Adrenal gland (tissue), 9 donors: ENCODE measurements at regions not wholly inside any gene's neighbourhood (a gene's known extent, or its start where the extent isn't known, plus 50 kb on each side); places are given as distances from the start of the nearest gene placed in this dataset.

Experiments used
- DNase-seq, 7 donors: peaks; one replicate each; pipeline ENCODE4 v3.0.0-alpha.2; 2019 to 2020
- H3K27ac ChIP-seq, 5 donors: fragments of 200-600 bp; sonication (generic) in 4 of 5; 1 replicate in 3 of 5; 2 replicates in 2 of 5; pipeline versions ENCODE4 v1.5.1 to v1.8.0; 2016 to 2020; ENCODE audit warnings: mild to moderate bottlenecking in 1 of 5
- H3K27me3 ChIP-seq: fragments of 200-600 bp; 2 replicates; pipeline ENCODE4 v1.8.0; 2021
- H3K36me3 ChIP-seq, 2 donors: fragments of 200-600 bp; replicated peaks in 1 of 2; 1 replicate in 1 of 2; 2 replicates in 1 of 2; pipeline versions ENCODE4 v1.5.1 to v1.8.0; 2018 to 2022
- H3K4me1 ChIP-seq, 2 donors: fragments of 200-600 bp; replicated peaks in 1 of 2; 1 replicate in 1 of 2; 2 replicates in 1 of 2; pipeline versions ENCODE4 v1.5.1 to v1.8.0; 2018 to 2021
- H3K4me3 ChIP-seq, 4 donors: fragments of 200-600 bp; sonication (generic) in 3 of 4; one replicate each; pipeline ENCODE4 v1.5.1; 2016 to 2018
- H3K9me3 ChIP-seq, 3 donors: fragments of 200-600 bp; sonication (generic) in 1 of 3; replicated peaks in 1 of 3; 1 replicate in 2 of 3; 2 replicates in 1 of 3; pipeline versions ENCODE4 v1.5.1 to v1.8.0; 2016 to 2021
- POLR2A ChIP-seq, 2 donors: fragments of 450-650 bp; IDR thresholded peaks; one replicate each; pipeline ENCODE4 v1.6.1; 2017; ENCODE audit warnings: antibody characterized with exemption in 2 of 2, mild to moderate bottlenecking in 2 of 2, moderate library complexity in 1 of 2
- WGBS, 4 donors: extraction: QIAGEN DNeasy Blood & Tissue Kit in 2 of 4; methylation state at CpG; one replicate each; pipeline versions ENCODE4 v1.1.5 to v1.1.7; 2013 to 2017; 5-methylcytosine and 5-hydroxymethylcytosine counted together
- intact Hi-C, 2 donors: fragments of 100-400 bp; cut with DNase I; formaldehyde crosslinking; loops; one replicate each; pipeline versions ENCODE4 v1.14.1 to v1.15.0; 2022 to 2023
- TF ChIP-seq, protein P1 (sequence below), 6 experiments: fragments of 450-650 bp in 4 of 6; fragments of 200-600 bp in 2 of 6; sonication (generic) in 1 of 6; IDR thresholded peaks; 1 replicate in 5 of 6; 2 replicates in 1 of 6; pipeline versions ENCODE4 v1.5.1 to v1.8.0; 2016 to 2021; ENCODE audit warnings: antibody characterized with exemption in 6 of 6, mild to moderate bottlenecking in 2 of 6, moderate library complexity in 1 of 6
- donor health status: healthy with polysubstance abuse.
- donor health status: Bipolar disorder and iron deficiency.
- donor health status: DM: yes; HTN: yes; CAD: no.
- donor health status: DM: no; HTN: no; CAD: no.
- donor health status: DM: no; HTN: no; CAD: no.

DNA sequence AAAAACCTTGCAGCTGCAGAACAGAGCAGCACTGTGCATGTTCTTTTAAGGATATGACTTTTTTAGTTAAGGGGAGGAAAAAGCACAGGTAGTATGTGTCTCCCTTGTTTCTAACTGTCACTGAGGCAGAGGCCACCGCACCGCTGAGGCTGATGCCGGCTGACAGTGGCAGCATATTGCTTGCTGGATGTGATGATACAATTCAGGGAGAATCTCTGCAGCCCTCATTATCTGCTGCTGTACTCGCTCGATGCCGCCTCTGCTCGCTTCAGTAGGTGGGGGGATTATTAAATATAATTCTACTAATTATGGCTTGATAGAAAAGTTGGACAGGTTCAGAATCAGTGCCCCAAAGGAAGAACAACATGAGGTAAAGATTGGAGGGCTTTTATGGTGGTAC is 378.8 kb upstream of the NOCT start:
- Histone ChIP-seq H3K4me3 (no peak overlapping the region), H3K27me3 (no peaks in the 10 kb centered on the region), H3K27ac (no peak overlapping the region), H3K9me3 (no peaks in the 10 kb centered on the region), H3K4me1 (no peaks in the 10 kb centered on the region), H3K36me3 (no peaks in the 10 kb centered on the region)
- 81 to 96% (median 90%) methylated on average over 7 of the region's 7 CpGs for WGBS, 4 donors
- no peak for DNase-seq
- TF ChIP-seq, protein P1, sequence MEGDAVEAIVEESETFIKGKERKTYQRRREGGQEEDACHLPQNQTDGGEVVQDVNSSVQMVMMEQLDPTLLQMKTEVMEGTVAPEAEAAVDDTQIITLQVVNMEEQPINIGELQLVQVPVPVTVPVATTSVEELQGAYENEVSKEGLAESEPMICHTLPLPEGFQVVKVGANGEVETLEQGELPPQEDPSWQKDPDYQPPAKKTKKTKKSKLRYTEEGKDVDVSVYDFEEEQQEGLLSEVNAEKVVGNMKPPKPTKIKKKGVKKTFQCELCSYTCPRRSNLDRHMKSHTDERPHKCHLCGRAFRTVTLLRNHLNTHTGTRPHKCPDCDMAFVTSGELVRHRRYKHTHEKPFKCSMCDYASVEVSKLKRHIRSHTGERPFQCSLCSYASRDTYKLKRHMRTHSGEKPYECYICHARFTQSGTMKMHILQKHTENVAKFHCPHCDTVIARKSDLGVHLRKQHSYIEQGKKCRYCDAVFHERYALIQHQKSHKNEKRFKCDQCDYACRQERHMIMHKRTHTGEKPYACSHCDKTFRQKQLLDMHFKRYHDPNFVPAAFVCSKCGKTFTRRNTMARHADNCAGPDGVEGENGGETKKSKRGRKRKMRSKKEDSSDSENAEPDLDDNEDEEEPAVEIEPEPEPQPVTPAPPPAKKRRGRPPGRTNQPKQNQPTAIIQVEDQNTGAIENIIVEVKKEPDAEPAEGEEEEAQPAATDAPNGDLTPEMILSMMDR (IDR thresholded peaks at IDR 0.05), result no peak
- TF ChIP-seq POLR2A (IDR thresholded peaks at IDR 0.05), result no peak
- intact Hi-C loops, result no loop called here

DNA sequence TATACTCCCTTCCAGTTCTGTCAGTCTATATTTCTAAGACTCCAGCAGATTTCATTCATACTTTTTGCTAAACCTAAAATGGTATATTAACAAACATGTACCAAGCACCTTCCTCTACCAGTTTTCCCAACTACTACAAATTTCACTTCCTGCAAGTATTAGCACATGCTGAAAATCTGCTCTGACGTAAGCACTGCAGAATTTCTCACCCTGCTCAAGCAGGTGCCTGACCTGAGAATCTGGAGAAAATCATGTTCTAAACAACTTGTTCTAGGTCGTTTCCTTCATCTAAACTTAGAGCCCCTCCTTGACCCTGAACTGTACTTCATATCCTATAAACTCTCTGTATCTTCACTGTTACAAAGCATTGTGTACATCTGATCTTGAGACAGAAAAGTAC is 380.7 kb upstream of the NOCT start:
- Histone ChIP-seq H3K9me3 (no peaks in the 10 kb centered on the region), H3K4me3 (no peak overlapping the region), H3K27ac (no peak overlapping the region), H3K36me3 (no peaks in the 10 kb centered on the region), H3K4me1 (no peaks in the 10 kb centered on the region), H3K27me3 (no peaks in the 10 kb centered on the region)
- intact Hi-C loops, result no loop called here
- 38 to 62% (median 57%) methylated on average over 2 of the region's 2 CpGs for WGBS, 4 donors
- DNase-seq, result no peak
- TF ChIP-seq, protein P1 (IDR thresholded peaks at IDR 0.05), result no peak
- no peak for TF ChIP-seq POLR2A (IDR thresholded peaks at IDR 0.05)

DNA sequence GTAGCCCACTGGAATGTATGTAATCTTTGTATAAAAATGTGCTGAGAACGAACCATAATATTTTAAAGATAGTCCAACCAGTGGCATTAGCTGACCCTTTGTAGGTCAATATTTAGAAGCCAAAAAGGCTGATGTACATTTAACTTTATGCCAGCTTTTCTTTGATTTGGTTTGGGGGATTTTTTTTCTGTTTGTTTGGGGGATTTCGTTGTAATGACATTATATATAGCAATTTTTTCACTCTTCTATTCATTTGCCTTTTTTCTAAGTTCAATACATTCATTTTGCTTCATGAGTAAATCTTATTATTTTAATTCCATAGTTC is 382.0 kb upstream of the NOCT start:
- WGBS, 4 donors, result 67 to 81% (median 71%) methylated on average over 2 of the region's 2 CpGs
- TF ChIP-seq POLR2A (IDR thresholded peaks at IDR 0.05), result no peak
- TF ChIP-seq, protein P1 (IDR thresholded peaks at IDR 0.05), result no peak
- Histone ChIP-seq H3K4me3 (no peak overlapping the region), H3K9me3 (no peaks in the 10 kb centered on the region), H3K27me3 (no peaks in the 10 kb centered on the region), H3K36me3 (no peaks in the 10 kb centered on the region), H3K27ac (no peak overlapping the region), H3K4me1 (no peaks in the 10 kb centered on the region)
- no peak for DNase-seq
- intact Hi-C loops, result no loop called here

DNA sequence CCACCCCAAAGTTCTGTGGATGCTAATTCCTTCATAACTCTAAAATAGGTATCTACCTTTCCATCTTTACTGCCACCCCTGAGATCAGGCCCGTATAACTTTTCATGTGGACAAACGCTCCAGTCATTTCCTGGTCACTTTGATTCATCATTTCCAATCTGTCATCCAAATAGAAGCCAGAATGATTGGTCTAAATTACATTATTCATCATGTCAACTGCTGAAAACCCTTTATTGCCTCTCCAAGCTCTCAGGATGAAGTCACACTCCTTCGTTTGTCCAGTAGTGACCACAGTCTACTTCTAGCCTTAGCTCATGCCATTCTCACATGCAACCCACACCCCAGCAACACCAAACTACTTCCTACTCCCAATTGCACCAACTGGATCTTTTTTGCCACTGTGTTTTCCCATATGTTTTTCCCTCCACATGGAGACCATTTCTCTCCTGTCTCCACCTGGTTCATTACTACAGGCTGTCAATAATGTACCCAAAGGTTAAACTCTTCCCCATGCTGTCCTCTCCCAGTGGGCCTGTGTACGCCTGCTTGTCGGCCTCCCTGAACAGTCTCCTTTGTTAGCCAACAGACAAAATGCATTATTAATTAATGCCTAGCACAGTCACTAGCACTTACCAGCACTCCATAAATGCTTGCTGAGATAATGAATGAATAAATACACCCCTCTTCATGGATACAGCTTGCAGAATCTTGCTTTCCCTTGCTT is 382.6 kb upstream of the NOCT start:
- WGBS, 4 donors, result 77 to 84% (median 79%) methylated on average over 5 of the region's 5 CpGs
- Histone ChIP-seq H3K9me3 (no peaks in the 10 kb centered on the region), H3K4me1 (no peaks in the 10 kb centered on the region), H3K27me3 (no peaks in the 10 kb centered on the region), H3K36me3 (no peaks in the 10 kb centered on the region), H3K4me3 (no peak overlapping the region), H3K27ac (no peak overlapping the region)
- intact Hi-C loops, result no loop called here
- no peak for TF ChIP-seq POLR2A (IDR thresholded peaks at IDR 0.05)
- TF ChIP-seq, protein P1 (IDR thresholded peaks at IDR 0.05), result no peak
- no peak for DNase-seq
